HEK293 (cell line): ENCODE measurements at regions not wholly inside any gene's neighbourhood (a gene's known extent, or its start where the extent isn't known, plus 50 kb on each side); places are given as distances from the start of the nearest gene placed in this dataset.

ENCODE experiments used
- ZNF112 ChIP-seq: fragments of 450-650 bp; formaldehyde crosslinking; IDR thresholded peaks from 2 replicates; pipeline ENCODE4 v1.5.0; 2017; ENCODE audit warnings: missing biosample characterization, missing genetic modification characterization
- ZNF558 ChIP-seq: fragments of 450-650 bp; formaldehyde crosslinking; IDR thresholded peaks from 2 replicates; pipeline ENCODE4 v1.5.1; 2016; ENCODE audit warnings: missing biosample characterization, missing genetic modification characterization
- ZSCAN30 ChIP-seq: fragments of 450-650 bp; IDR thresholded peaks from 2 replicates; pipeline ENCODE4 v1.5.1; 2018; ENCODE audit warnings: missing biosample characterization, mild to moderate bottlenecking, missing genetic modification characterization, moderate library complexity
- TF ChIP-seq, protein P1 (sequence below): fragments of 450-650 bp; formaldehyde crosslinking; IDR thresholded peaks from 2 replicates; pipeline ENCODE4 v1.5.1; 2016; ENCODE audit warnings: missing biosample characterization, missing genetic modification characterization
- TF ChIP-seq, protein P2 (sequence below): fragments of 450-650 bp; formaldehyde crosslinking; IDR thresholded peaks from 2 replicates; pipeline ENCODE4 v1.5.1; 2016; ENCODE audit warnings: missing biosample characterization, missing genetic modification characterization
- TF ChIP-seq, protein P3 (sequence below): fragments of 450-650 bp; formaldehyde crosslinking; IDR thresholded peaks from 2 replicates; pipeline ENCODE4; 2016; ENCODE audit warnings: missing biosample characterization, missing genetic modification characterization

DNA sequence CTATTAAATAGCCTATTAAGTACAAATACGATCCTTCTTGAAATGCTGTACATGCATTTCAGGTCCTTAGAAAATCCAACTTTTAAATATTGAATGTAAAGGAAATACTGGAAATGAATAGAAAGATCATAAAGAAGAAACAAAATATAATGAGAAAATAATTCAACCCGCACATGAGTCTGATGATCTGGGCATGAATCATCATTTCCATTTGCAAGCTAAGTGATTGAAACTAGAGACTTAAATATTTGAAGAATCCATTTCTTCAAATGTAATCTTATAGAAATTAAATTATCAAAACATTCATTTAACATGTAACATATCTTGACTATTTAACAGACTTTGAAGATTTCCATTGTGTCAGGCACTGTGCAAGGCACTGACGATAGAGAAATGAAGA lies 977.0 kb downstream of the TFAP2A start:
- TF ChIP-seq ZNF112 (tag by site-specific recombination) (no peak), ZSCAN30 (tag by site-specific recombination) (no peak), ZNF558 (tag by site-specific recombination) (no peak)
- TF ChIP-seq, protein P1, sequence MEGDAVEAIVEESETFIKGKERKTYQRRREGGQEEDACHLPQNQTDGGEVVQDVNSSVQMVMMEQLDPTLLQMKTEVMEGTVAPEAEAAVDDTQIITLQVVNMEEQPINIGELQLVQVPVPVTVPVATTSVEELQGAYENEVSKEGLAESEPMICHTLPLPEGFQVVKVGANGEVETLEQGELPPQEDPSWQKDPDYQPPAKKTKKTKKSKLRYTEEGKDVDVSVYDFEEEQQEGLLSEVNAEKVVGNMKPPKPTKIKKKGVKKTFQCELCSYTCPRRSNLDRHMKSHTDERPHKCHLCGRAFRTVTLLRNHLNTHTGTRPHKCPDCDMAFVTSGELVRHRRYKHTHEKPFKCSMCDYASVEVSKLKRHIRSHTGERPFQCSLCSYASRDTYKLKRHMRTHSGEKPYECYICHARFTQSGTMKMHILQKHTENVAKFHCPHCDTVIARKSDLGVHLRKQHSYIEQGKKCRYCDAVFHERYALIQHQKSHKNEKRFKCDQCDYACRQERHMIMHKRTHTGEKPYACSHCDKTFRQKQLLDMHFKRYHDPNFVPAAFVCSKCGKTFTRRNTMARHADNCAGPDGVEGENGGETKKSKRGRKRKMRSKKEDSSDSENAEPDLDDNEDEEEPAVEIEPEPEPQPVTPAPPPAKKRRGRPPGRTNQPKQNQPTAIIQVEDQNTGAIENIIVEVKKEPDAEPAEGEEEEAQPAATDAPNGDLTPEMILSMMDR (tag by site-specific recombination), result no peak
- TF ChIP-seq, protein P2, sequence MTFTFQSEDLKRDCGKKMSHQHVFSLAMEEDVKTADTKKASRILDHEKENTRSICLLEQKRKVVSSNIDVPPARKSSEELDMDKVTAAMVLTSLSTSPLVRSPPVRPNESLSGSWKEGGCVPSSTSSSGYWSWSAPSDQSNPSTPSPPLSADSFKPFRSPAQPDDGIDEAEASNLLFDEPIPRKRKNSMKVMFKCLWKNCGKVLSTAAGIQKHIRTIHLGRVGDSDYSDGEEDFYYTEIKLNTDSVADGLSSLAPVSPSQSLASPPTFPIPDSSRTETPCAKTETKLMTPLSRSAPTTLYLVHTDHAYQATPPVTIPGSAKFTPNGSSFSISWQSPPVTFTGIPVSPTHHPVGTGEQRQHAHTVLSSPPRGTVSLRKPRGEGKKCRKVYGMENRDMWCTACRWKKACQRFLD (tag by site-specific recombination), result no peak
- TF ChIP-seq, protein P3, sequence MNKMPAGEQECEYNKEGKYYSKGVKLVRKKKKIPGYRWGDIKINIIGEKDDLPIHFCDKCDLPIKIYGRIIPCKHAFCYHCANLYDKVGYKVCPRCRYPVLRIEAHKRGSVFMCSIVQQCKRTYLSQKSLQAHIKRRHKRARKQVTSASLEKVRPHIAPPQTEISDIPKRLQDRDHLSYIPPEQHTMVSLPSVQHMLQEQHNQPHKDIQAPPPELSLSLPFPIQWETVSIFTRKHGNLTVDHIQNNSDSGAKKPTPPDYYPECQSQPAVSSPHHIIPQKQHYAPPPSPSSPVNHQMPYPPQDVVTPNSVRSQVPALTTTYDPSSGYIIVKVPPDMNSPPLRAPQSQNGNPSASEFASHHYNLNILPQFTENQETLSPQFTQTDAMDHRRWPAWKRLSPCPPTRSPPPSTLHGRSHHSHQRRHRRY (tag by site-specific recombination), result no peak
